Adipocyte (in vitro differentiated cells): ENCODE measurements at regions not wholly inside any gene's neighbourhood (a gene's known extent, or its start where the extent isn't known, plus 50 kb on each side); places are given as distances from the start of the nearest gene placed in this dataset.

Experiments
- DNase-seq: peaks from one replicate; pipeline ENCODE4 v3.0.0-alpha.2; 2015; ENCODE audit warnings: low read depth
- H3K27me3 ChIP-seq: replicated peaks from 2 replicates; pipeline ENCODE4 v1.7.0; 2013; ENCODE audit warnings: mild to moderate bottlenecking, low read length, moderate library complexity; ENCODE audit not compliant: control insufficient read depth, insufficient read depth
- H3K36me3 ChIP-seq: 2 replicates; pipeline ENCODE4 v1.7.0; 2013; ENCODE audit warnings: low read length, mild to moderate bottlenecking, moderate library complexity; ENCODE audit not compliant: control insufficient read depth, insufficient read depth, severe bottlenecking
- H3K4me1 ChIP-seq: 2 replicates; pipeline ENCODE4 v1.7.0; 2013; ENCODE audit warnings: mild to moderate bottlenecking, low read length, moderate library complexity; ENCODE audit not compliant: control insufficient read depth, insufficient read depth
- H3K4me3 ChIP-seq: 2 replicates; pipeline ENCODE4 v1.7.0; 2013; ENCODE audit warnings: mild to moderate bottlenecking, low read length, moderate library complexity
- H3K9ac ChIP-seq: 2 replicates; pipeline ENCODE4 v1.7.0; 2013; ENCODE audit warnings: mild to moderate bottlenecking, low read length, moderate library complexity
- H3K9me3 ChIP-seq: 2 replicates; pipeline ENCODE4 v1.7.0; 2013; ENCODE audit warnings: mild to moderate bottlenecking, low read length, moderate library complexity; ENCODE audit not compliant: control insufficient read depth

DNA sequence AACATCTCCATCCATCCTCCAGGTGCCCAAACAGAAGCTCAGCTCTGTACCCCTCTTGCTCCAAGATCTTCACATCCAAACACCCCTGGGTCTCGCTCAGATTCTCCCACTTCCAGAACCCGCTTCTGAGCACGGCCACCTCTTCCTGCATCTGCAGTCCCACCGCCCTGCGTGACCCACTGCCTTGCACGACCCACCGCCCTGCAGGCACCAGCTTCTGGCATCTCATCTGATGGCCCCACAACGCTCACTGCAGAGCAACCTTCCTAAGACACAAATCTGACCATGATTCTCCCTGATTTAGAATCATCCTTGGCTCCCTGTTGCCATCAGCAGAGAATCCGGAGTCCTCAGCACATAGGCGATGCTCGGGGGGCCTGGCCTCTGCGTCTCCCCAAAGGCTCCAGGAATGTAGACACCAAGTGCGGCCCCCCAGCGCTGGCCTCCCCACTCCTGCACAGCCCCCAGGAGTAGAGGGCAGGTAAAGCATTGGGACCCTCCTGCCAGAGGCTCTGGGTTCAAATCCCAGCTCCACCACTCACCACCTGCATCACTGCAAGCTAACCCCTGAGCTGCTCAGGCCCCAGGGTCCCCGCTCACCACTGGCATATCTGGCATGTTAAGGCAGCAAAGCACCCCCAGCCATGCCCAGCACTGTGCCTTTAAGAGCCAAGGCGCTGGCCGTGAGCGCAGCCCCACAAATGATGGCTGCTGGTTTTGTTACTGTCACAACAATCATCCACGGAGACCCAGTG lies 459.3 kb downstream of the BRD1 start:
- Histone ChIP-seq H3K9ac (no peak overlapping the region), H3K4me3 (no peak overlapping the region), H3K4me1 (no peaks in the 10 kb centered on the region), H3K27me3 (no peaks in the 10 kb centered on the region), H3K36me3 (no peaks in the 10 kb centered on the region), H3K9me3 (no peaks in the 10 kb centered on the region)
- no peak for DNase-seq

DNA sequence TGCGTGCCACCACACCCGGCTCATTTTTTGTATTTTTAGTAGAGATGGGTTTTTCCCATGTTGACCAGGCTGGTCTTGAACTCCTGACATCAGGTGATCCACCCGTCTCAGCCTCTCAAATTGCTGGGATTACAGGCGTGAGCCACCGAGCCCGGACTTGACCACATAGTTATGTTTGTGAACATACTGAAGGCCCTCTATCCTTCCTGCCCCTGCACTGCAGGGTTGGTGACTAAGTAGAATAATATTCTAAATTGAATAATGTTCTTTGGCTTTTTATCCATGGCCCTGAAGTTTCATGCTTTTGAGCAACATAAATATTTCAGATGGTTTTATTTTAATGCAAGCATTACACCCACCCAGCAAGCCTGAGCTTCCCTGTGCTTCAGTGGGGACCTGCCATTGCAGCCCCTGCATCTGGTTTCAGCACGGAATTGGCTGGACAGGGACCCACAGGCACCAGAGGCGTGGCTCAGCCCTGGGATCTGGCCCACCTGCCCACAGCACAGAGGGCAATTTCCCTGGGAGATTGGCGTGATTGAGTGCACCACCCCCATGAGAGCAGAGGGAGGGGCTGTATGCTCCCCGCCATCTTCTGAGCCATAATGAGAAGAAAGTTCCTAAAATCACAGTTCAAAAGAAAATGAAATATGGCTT lies 460.5 kb downstream of the BRD1 start:
- Histone ChIP-seq H3K27me3 (no peaks in the 10 kb centered on the region), H3K36me3 (no peaks in the 10 kb centered on the region), H3K9ac (no peak overlapping the region), H3K4me1 (no peaks in the 10 kb centered on the region), H3K9me3 (no peaks in the 10 kb centered on the region), H3K4me3 (no peak overlapping the region)
- DNase-seq: no peak

DNA sequence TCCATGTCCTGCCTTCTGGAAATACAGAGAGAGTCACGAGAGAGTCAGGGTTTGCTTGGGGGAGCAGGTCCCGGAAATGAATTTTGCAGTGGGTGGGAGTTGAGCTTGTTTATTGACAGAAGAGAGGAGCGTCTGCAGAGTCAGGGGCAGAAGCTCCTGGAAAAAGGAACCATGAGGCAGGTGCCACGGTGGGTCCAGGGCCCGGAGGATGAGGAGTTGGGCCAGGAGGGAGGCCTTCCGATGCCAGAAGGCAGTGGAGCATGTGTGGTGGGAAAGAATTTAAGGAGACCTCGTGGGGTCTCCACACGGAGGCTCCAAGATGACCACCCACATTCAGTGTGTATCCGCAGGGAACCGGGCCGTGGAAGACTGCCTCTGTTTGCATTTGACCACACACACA lies 461.2 kb downstream of the BRD1 start:
- Histone ChIP-seq H3K4me3 (no peak overlapping the region), H3K9me3 (no peaks in the 10 kb centered on the region), H3K9ac (no peak overlapping the region), H3K4me1 (no peaks in the 10 kb centered on the region), H3K27me3 (no peaks in the 10 kb centered on the region), H3K36me3 (no peaks in the 10 kb centered on the region)
- DNase-seq: no peak

DNA sequence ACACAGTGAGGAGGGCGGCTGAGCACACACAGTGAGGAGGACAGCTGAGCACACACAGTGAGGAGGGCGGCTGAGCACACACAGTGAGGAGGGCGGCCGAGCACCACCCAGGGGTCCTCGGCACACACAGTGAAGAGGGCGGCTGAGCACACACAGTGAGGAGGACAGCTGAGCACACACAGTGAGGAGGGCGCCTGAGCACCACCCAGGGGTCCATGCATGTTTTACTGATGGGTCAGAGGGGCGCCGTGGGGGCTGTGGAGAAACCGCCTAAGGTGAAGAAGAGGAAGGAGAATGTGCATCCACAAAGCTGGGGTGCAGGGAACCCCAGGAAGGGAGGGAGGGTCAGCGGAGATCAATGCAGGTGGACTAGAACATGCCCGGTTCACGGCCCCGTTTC lies 461.8 kb downstream of the BRD1 start:
- no peak overlapping the region for H3K9ac ChIP-seq
- no peaks in the 10 kb centered on the region for H3K36me3 ChIP-seq
- no peak overlapping the region for H3K4me3 ChIP-seq
- no peaks in the 10 kb centered on the region for H3K27me3 ChIP-seq
- DNase-seq: no peak
- H3K4me1 ChIP-seq: no peaks in the 10 kb centered on the region
- no peaks in the 10 kb centered on the region for H3K9me3 ChIP-seq

DNA sequence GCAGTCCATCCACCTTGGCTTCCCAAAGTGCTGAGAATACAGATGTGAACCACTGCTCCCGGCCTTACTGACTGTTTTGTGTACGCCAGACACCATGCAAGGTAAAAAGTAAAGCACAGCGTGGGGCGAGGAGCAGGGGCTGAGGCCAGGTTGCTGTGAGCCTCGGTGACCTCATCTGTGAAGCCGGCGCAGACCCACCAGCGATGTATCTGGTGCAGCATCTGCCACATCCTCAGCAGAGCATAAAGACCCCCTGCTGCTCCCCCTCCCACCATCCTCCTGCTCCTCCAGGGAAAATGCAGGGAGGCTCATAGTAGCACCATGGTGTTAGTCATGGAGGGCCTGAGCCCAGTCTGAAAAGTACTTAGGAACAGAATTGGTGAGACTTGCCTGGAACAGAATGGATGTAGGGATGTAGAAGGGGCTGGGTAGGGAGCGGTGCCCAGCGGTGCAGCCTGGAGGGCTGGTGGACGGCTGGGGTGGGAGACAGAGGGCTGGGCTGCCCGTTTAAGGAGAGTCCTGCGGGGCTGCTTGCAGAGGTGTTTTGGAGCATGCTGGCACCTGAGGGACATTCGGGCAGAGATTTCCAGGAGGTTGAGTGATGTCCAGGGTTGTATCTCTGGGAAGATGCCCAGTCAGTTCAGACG lies 462.4 kb downstream of the BRD1 start:
- Histone ChIP-seq H3K36me3 (no peaks in the 10 kb centered on the region), H3K9me3 (no peaks in the 10 kb centered on the region), H3K4me3 (no peak overlapping the region), H3K4me1 (no peaks in the 10 kb centered on the region), H3K9ac (no peak overlapping the region), H3K27me3 (no peaks in the 10 kb centered on the region)
- DNase-seq: no peak

DNA sequence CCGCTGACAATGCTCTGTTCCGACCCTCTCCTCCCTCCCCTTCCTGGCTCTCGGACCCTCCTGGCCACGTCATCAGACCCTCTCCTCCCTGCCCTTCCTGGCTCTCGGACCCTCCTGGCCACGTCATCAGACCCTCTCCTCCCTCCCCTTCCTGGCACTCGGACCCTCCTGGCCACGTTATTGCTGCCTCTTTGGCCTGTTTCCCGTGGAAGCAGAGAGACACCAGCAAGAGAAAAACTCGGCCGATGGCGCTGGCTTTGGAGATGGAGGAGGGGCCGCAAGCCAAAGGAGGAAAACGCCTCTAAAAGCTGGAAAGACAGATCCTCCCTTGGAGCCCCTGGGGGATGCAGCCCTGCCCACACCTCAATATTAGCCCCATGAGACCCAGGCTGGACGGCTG lies 463.3 kb downstream of the BRD1 start:
- Histone ChIP-seq H3K27me3 (no peaks in the 10 kb centered on the region), H3K9me3 (no peaks in the 10 kb centered on the region), H3K36me3 (no peaks in the 10 kb centered on the region), H3K9ac (no peak overlapping the region), H3K4me1 (no peaks in the 10 kb centered on the region), H3K4me3 (no peak overlapping the region)
- no peak for DNase-seq

DNA sequence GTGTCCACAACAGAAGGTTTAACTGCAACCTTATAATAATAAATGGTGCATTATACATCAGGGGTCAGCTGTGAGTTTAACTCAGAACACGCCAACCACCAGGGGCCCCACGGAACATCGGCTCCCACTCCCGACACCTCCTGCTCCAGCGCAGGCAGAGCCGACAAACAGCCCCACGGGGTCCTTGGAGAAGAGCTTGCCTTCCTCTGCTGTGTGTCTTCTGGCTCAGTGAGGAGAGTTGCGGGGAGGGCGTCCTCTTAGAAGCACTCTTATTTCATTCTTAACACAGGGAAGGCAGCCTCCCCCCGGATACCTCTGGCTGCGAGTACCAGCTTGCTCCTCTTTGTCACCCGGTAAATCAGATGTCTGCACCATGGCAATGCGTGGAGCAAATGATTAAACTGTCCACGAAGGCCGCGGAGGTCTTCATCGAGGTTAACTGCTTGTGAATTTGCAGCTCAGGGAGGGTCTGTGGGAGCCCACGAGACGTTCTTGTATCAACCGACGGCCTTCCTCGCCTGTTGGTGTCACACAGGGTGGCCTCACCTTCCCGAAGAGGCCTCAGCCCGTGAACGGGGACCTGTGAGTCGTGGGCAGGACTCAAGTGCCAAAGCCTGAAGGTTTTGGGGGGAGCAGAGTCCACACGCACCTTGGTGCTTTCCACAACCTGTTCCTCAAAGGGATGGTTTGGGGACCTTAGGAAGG lies 464.0 kb downstream of the BRD1 start:
- no peak for DNase-seq
- no peaks in the 10 kb centered on the region for H3K27me3 ChIP-seq
- H3K4me1 ChIP-seq: no peaks in the 10 kb centered on the region
- H3K9me3 ChIP-seq: no peaks in the 10 kb centered on the region
- H3K36me3 ChIP-seq: no peaks in the 10 kb centered on the region
- no peak overlapping the region for H3K4me3 ChIP-seq
- no peak overlapping the region for H3K9ac ChIP-seq

DNA sequence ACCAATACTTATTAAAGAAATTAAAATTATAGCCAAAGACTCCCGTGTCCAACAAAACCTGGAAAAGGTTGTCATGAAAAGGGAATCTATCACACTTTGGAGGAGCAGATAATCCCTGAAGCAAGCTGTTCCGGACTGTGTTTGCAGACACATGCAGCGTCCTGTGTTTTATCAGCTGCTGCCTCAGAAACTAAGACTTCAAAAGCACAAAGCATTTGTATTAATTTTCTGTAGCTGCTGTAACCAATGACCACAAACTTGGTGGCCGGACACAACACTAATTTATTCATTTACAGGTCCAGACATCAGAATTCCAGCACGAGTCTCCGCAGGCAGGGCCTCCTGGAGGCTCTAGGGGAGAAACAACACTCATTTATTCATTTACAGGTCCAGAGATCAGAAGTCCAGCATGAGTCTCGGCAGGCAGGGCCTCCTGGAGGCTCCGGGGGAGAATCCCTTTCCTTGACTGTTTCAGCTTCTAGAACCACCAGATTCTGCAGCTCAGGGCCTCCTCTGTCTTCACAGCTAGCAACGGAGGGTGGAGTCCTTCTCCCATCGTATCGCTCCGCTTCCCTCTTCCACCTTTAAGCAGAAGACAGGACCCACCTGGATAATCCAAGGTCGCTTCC lies 465.3 kb downstream of the BRD1 start:
- H3K4me1 ChIP-seq: no peaks in the 10 kb centered on the region
- no peak overlapping the region for H3K9ac ChIP-seq
- H3K36me3 ChIP-seq: no peaks in the 10 kb centered on the region
- H3K4me3 ChIP-seq: no peak overlapping the region
- H3K9me3 ChIP-seq: no peaks in the 10 kb centered on the region
- no peaks in the 10 kb centered on the region for H3K27me3 ChIP-seq
- no peak for DNase-seq

DNA sequence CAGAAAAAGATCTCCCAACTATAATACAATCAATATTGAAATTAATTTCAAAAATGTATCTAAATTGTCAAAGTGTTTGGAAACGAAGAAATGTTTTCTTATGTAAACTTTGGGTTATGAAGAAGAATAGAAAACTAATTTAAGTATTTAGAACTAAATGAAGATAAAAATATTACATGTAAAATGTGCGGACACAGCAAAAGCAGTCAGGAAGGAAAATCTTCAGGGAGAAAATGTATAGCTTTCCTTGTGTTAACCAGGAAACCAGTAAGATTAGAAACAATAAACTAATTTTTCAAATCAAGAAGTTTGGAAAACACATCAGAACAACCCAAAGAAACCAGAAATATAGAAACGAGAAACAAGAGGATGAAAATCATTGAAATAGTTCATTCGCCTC lies 466.5 kb downstream of the BRD1 start:
- Histone ChIP-seq H3K4me1 (no peaks in the 10 kb centered on the region), H3K27me3 (peaks cover 5% of the 10 kb centered on the region), H3K9ac (no peak overlapping the region), H3K36me3 (no peaks in the 10 kb centered on the region), H3K9me3 (no peaks in the 10 kb centered on the region), H3K4me3 (no peak overlapping the region)
- no peak for DNase-seq

DNA sequence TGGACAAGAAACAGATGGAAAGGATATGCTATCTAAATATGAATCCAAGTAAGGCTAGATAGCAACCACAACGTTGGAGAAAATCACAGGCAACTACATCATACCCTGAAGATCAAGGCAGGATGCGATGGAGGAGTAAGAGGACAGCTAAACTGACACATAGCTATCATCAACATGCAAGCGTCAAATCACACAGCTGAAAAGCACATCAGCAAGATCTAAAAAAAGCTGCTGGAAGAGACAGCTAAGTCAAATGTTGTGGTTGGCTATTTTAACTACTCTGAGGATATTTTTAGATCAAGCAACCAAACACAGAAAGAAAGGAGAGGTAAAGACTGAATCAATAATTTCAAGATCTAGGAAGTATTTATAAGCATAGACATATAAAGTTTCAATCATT lies 466.9 kb downstream of the BRD1 start:
- no peaks in the 10 kb centered on the region for H3K4me1 ChIP-seq
- no peak for DNase-seq
- H3K9me3 ChIP-seq: no peaks in the 10 kb centered on the region
- peaks cover 7% of the 10 kb centered on the region for H3K27me3 ChIP-seq
- no peaks in the 10 kb centered on the region for H3K36me3 ChIP-seq
- no peak overlapping the region for H3K4me3 ChIP-seq
- no peak overlapping the region for H3K9ac ChIP-seq

DNA sequence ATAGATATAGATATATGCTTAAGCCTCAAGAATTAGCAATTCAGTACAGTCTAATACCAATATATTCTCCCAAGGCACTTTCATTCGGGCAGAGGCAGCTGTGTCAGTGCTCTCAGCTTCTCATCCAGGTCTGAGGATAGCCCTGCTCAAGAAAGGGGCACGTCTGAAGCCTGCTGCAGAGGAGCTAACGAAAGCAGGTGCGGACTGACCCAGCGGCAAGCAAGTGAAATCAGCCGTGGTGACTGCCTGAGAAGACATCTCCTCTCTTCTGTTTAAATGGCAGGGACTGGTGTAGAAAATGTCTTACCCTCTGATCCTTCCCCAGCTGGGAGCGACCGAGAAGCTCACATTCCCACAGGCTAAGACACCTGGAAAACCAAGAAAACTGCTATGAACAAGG lies 468.6 kb downstream of the BRD1 start:
- Histone ChIP-seq H3K4me1 (no peaks in the 10 kb centered on the region), H3K4me3 (no peak overlapping the region), H3K9ac (no peak overlapping the region), H3K9me3 (no peaks in the 10 kb centered on the region), H3K36me3 (no peaks in the 10 kb centered on the region), H3K27me3 (peaks cover 7% of the 10 kb centered on the region)
- DNase-seq: no peak
